ENCODE measurements at regions not wholly inside any gene's neighbourhood (a gene's known extent, or its start where the extent isn't known, plus 50 kb on each side); places are given as distances from the start of the nearest gene placed in this dataset.

GRCh38 chr21:28818663-28819278 lies 173.9 kb downstream of the LTN1 start:
- no peaks in the 10 kb centered on the region for H3K36me3 ChIP-seq (ENCODE audit: control insufficient read depth in 4 of 4, insufficient read depth in 4 of 4, low read length in 4 of 4)
- no peak overlapping the region for H3K9ac ChIP-seq (ENCODE audit: insufficient read depth in 1 of 2, low read length in 2 of 2)
- DNase-seq (peak in 1 of 3 donors; percentile 24), ATAC-seq (ENCODE audit: insufficient read depth, low FRiP score) (no peak)
- H3K27me3 ChIP-seq (ENCODE audit: control insufficient read depth in 3 of 3, insufficient read depth in 3 of 3, low read length in 2 of 3): no peaks in the 10 kb centered on the region
- peaks cover 0 to 36% (median 10%) of the 10 kb centered on the region in 5 donors for H3K4me1 ChIP-seq (ENCODE audit: control insufficient read depth in 5 of 5, insufficient read depth in 5 of 5, low read length in 5 of 5)
- no peak for TF ChIP-seq CTCF (IDR thresholded peaks at IDR 0.05; ENCODE audit: control extremely low read depth, extremely low read depth)
- no peak overlapping the region for H3K4me3 ChIP-seq
- peak overlapping the region in 1 of 2 donors; percentile 11 for H3K27ac ChIP-seq (ENCODE audit: low read depth in 1 of 2, low read length in 1 of 2)
- WGBS, 2 donors: 79 to 95% methylated on average over 4 of the region's 4 CpGs
- H3K9me3 ChIP-seq (ENCODE audit: control insufficient read depth in 4 of 4, insufficient read depth in 3 of 4, low read length in 3 of 4): no peaks in the 10 kb centered on the region

- 96 to 98% methylated on average over 2 of the region's 2 CpGs for WGBS, 2 donors
- DNase-seq (no peak), ATAC-seq (ENCODE audit: insufficient read depth, low FRiP score) (no peak)
- TF ChIP-seq CTCF (IDR thresholded peaks at IDR 0.05; ENCODE audit: control extremely low read depth, extremely low read depth): no peak
- H3K27ac ChIP-seq (ENCODE audit: low read depth in 1 of 2, low read length in 1 of 2): no peak overlapping the region
- H3K9ac ChIP-seq (ENCODE audit: insufficient read depth in 1 of 2, low read length in 2 of 2): no peak overlapping the region
- no peaks in the 10 kb centered on the region for H3K9me3 ChIP-seq (ENCODE audit: control insufficient read depth in 4 of 4, insufficient read depth in 3 of 4, low read length in 3 of 4)
- H3K4me3 ChIP-seq: no peak overlapping the region
- no peaks in the 10 kb centered on the region for H3K36me3 ChIP-seq (ENCODE audit: control insufficient read depth in 4 of 4, insufficient read depth in 4 of 4, low read length in 4 of 4)
- H3K27me3 ChIP-seq (ENCODE audit: control insufficient read depth in 3 of 3, insufficient read depth in 3 of 3, low read length in 2 of 3): no peaks in the 10 kb centered on the region
- peaks cover 0 to 28% (median 8%) of the 10 kb centered on the region in 5 donors for H3K4me1 ChIP-seq (ENCODE audit: control insufficient read depth in 5 of 5, insufficient read depth in 5 of 5, low read length in 5 of 5)
Observed at GRCh38 chr21:28817871-28818270, 174.8 kb downstream of the LTN1 start.

- no peak for DNase-seq
- no peak overlapping the region for H3K27ac ChIP-seq (ENCODE audit: low read depth in 1 of 2, low read length in 1 of 2)
- H3K27me3 ChIP-seq (ENCODE audit: control insufficient read depth in 3 of 3, insufficient read depth in 3 of 3, low read length in 2 of 3): no peaks in the 10 kb centered on the region
- no peak for TF ChIP-seq CTCF (IDR thresholded peaks at IDR 0.05; ENCODE audit: control extremely low read depth, extremely low read depth)
- H3K9me3 ChIP-seq (ENCODE audit: control insufficient read depth in 4 of 4, insufficient read depth in 3 of 4, low read length in 3 of 4): peaks cover 0 to 3% (median 0%) of the 10 kb centered on the region in 4 donors
- H3K36me3 ChIP-seq (ENCODE audit: control insufficient read depth in 4 of 4, insufficient read depth in 4 of 4, low read length in 4 of 4): no peaks in the 10 kb centered on the region
- 77 to 85% methylated on average over 3 of the region's 3 CpGs for WGBS, 2 donors
- H3K4me1 ChIP-seq (ENCODE audit: control insufficient read depth in 5 of 5, insufficient read depth in 5 of 5, low read length in 5 of 5): no peaks in the 10 kb centered on the region
- no peak overlapping the region for H3K4me3 ChIP-seq
- H3K9ac ChIP-seq (ENCODE audit: insufficient read depth in 1 of 2, low read length in 2 of 2): no peak overlapping the region
- no peak for ATAC-seq (ENCODE audit: insufficient read depth, low FRiP score)
Observed at GRCh38 chr21:28811860-28812259, 180.8 kb downstream of the LTN1 start.

All from lung (tissue), 11 donors.